ENCODE measurements at regions not wholly inside any gene's neighbourhood (a gene's known extent, or its start where the extent isn't known, plus 50 kb on each side); places are given as distances from the start of the nearest gene placed in this dataset.

DNA sequence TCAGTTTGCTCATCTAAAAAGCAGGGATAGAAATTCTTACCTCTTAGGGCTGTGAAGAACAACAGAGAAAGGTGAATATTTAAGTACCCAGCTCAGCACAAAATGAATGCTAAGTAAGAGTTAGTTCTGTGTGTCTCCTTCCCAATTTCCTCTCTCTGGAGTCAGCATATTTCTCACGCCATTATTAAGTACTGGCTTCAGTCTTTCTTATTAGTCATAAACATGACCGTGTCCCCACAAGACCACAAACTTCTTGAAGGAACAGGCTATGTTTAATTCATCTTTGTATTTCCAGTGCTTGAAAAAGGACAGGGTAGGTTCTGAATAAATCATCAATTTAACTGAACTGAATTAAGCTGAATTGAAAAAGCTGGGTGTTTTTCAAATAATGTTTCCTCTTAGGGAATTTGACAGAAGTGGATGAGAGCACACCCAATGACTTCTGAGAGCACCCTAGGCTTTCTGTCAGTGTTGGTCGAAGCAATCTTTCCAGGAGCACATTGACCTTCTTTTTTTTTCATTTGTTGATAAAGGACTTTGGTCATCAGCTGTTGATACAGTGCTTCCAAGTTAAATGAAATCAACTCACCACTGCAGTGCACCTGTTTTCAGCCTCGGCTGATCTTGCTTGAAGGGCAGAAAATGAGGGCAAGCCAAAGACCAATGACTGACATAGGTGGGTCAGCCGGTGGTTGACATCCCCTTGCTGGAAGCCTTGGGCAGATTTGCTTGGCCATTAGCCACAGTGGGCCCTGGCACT lies 324.6 kb downstream of the MFSD1 start:
- TF ChIP-seq ZNF133 (tag by site-specific recombination; IDR thresholded peaks at IDR 0.05) (no peak), ZNF664 (tag by site-specific recombination; IDR thresholded peaks at IDR 0.05) (no peak), ZNF791 (tag by site-specific recombination; IDR thresholded peaks at IDR 0.05) (no peak), OVOL3 (tag by site-specific recombination; IDR thresholded peaks at IDR 0.05) (no peak), PRDM1 (tag by site-specific recombination; IDR thresholded peaks at IDR 0.05) (no peak)
- TF ChIP-seq, protein P1, sequence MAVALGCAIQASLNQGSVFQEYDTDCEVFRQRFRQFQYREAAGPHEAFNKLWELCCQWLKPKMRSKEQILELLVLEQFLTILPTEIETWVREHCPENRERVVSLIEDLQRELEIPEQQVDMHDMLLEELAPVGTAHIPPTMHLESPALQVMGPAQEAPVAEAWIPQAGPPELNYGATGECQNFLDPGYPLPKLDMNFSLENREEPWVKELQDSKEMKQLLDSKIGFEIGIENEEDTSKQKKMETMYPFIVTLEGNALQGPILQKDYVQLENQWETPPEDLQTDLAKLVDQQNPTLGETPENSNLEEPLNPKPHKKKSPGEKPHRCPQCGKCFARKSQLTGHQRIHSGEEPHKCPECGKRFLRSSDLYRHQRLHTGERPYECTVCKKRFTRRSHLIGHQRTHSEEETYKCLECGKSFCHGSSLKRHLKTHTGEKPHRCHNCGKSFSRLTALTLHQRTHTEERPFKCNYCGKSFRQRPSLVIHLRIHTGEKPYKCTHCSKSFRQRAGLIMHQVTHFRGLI (tag by site-specific recombination; IDR thresholded peaks at IDR 0.05) = no peak
- no peaks in the 10 kb centered on the region for H3K9me3 ChIP-seq (ENCODE audit: control insufficient read depth, insufficient read depth, low read depth, low read length)
- POLR2A ChIA-PET = no interaction called here
- CTCF ChIA-PET = interaction anchor here (0.6 to 0.7 kb wide), 2 partner anchors 11 to 126 kb away, joined by 3 read pairs; no protein-coding TSS in a partner anchor
- no peak overlapping the region for H3K27ac ChIP-seq (ENCODE audit: extremely low read depth, low read depth, low read length)
- H3K4me1 ChIP-seq (ENCODE audit: control insufficient read depth, insufficient read depth, low read length) = no peaks in the 10 kb centered on the region
- no peaks in the 10 kb centered on the region for H3K36me3 ChIP-seq (ENCODE audit: control insufficient read depth in 2 of 2, insufficient read depth in 1 of 2, low read length in 2 of 2)
- H3K4me3 ChIP-seq (ENCODE audit: low read depth, low read length) = no peak overlapping the region

DNA sequence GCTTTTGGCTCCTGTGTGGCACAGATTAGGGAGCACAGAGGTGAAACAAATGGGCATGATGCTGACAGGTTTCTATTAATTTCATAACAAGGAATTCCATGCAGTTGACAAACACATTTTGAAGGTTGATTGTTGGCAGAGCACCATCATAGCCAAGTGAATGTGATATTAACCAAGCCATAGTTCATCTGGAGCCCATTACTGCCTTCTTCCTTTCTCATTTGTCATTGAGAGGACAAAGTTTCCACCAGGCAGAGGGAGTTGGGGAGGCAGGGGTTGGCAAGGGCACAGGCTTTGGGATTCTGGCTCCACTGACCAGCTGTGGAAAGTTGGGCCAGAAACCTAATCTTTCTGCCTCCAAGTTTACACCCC lies 325.2 kb downstream of the MFSD1 start:
- Histone ChIP-seq H3K9me3 (ENCODE audit: control insufficient read depth, insufficient read depth, low read depth, low read length) (no peaks in the 10 kb centered on the region), H3K4me3 (ENCODE audit: low read depth, low read length) (no peak overlapping the region), H3K27ac (ENCODE audit: extremely low read depth, low read depth, low read length) (no peak overlapping the region), H3K36me3 (ENCODE audit: control insufficient read depth in 2 of 2, insufficient read depth in 1 of 2, low read length in 2 of 2) (no peaks in the 10 kb centered on the region), H3K4me1 (ENCODE audit: control insufficient read depth, insufficient read depth, low read length) (no peaks in the 10 kb centered on the region)
- ChIA-PET CTCF (no interaction called here), POLR2A (no interaction called here)
- no peak for TF ChIP-seq ZNF404 (tag by site-specific recombination; IDR thresholded peaks at IDR 0.05)
- TF ChIP-seq ZNF629 (tag by site-specific recombination; IDR thresholded peaks at IDR 0.05) = no peak
- TF ChIP-seq GLIS2 (tag by site-specific recombination; IDR thresholded peaks at IDR 0.05) = no peak
- no peak for TF ChIP-seq KLF1 (tag by site-specific recombination; IDR thresholded peaks at IDR 0.05)
- no peak for TF ChIP-seq IKZF3 (tag by site-specific recombination; IDR thresholded peaks at IDR 0.05)
- TF ChIP-seq, protein P1 (tag by site-specific recombination; IDR thresholded peaks at IDR 0.05) = no peak
- no peak for TF ChIP-seq ZXDB (tag by site-specific recombination; IDR thresholded peaks at IDR 0.05)
- TF ChIP-seq, protein P2, sequence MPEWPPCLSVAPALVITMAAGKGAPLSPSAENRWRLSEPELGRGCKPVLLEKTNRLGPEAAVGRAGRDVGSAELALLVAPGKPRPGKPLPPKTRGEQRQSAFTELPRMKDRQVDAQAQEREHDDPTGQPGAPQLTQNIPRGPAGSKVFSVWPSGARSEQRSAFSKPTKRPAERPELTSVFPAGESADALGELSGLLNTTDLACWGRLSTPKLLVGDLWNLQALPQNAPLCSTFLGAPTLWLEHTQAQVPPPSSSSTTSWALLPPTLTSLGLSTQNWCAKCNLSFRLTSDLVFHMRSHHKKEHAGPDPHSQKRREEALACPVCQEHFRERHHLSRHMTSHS (tag by site-specific recombination; IDR thresholded peaks at IDR 0.05) = no peak
- TF ChIP-seq, protein P3, sequence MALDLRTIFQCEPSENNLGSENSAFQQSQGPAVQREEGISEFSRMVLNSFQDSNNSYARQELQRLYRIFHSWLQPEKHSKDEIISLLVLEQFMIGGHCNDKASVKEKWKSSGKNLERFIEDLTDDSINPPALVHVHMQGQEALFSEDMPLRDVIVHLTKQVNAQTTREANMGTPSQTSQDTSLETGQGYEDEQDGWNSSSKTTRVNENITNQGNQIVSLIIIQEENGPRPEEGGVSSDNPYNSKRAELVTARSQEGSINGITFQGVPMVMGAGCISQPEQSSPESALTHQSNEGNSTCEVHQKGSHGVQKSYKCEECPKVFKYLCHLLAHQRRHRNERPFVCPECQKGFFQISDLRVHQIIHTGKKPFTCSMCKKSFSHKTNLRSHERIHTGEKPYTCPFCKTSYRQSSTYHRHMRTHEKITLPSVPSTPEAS (tag by site-specific recombination; IDR thresholded peaks at IDR 0.05) = no peak
- no peak for TF ChIP-seq KLF8 (tag by site-specific recombination; IDR thresholded peaks at IDR 0.05)

DNA sequence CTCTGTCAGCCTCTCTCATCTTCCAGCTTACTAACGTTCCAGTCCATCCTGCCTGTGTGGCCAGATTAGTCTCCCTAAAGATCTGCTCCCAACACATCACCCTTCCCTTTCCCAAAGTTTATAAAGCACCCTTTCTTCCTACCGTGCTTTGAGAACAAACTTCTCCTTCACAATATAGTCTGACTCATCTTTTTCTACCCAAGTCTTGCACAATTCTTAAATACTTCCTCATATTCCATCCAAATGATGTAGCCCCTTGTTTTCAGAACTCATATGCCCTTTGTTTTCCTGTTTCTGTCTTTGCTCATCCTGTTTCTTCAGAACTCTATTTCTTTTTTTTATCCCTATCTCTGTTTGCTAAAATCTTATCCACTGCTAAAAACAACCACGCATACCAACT lies 326.8 kb downstream of the MFSD1 start:
- no peaks in the 10 kb centered on the region for H3K36me3 ChIP-seq (ENCODE audit: control insufficient read depth in 2 of 2, insufficient read depth in 1 of 2, low read length in 2 of 2)
- POLR2A ChIA-PET = no interaction called here
- no peaks in the 10 kb centered on the region for H3K9me3 ChIP-seq (ENCODE audit: control insufficient read depth, insufficient read depth, low read depth, low read length)
- CTCF ChIA-PET = interaction anchor here (0.9 to 1.6 kb wide), 2 partner anchors 208 to 281 kb away, joined by 3 read pairs; no protein-coding TSS in a partner anchor
- H3K27ac ChIP-seq (ENCODE audit: extremely low read depth, low read depth, low read length) = no peak overlapping the region
- no peaks in the 10 kb centered on the region for H3K4me1 ChIP-seq (ENCODE audit: control insufficient read depth, insufficient read depth, low read length)
- H3K4me3 ChIP-seq (ENCODE audit: low read depth, low read length) = no peak overlapping the region
- TF ChIP-seq ZNF843 (tag by site-specific recombination; IDR thresholded peaks at IDR 0.05) (no peak), ZNF391 (tag by site-specific recombination; IDR thresholded peaks at IDR 0.05; ENCODE audit: borderline replicate concordance, low read depth) (no peak), ZNF837 (tag by site-specific recombination; IDR thresholded peaks at IDR 0.05) (no peak), ZSCAN30 (tag by site-specific recombination; IDR thresholded peaks at IDR 0.05) (no peak), ZNF510 (tag by site-specific recombination; IDR thresholded peaks at IDR 0.05; ENCODE audit: insufficient replicate concordance) (no peak), BCL11B (tag by site-specific recombination; IDR thresholded peaks at IDR 0.05; ENCODE audit: low read depth) (no peak), ZNF155 (tag by site-specific recombination; IDR thresholded peaks at IDR 0.05) (no peak), ZNF24 (tag by site-specific recombination; IDR thresholded peaks at IDR 0.05) (no peak), SCRT1 (tag by site-specific recombination; IDR thresholded peaks at IDR 0.05; ENCODE audit: borderline replicate concordance) (no peak), ZNF548 (tag by site-specific recombination; IDR thresholded peaks at IDR 0.05) (no peak), ZNF571 (tag by site-specific recombination; IDR thresholded peaks at IDR 0.05) (no peak)
- TF ChIP-seq, protein P4, sequence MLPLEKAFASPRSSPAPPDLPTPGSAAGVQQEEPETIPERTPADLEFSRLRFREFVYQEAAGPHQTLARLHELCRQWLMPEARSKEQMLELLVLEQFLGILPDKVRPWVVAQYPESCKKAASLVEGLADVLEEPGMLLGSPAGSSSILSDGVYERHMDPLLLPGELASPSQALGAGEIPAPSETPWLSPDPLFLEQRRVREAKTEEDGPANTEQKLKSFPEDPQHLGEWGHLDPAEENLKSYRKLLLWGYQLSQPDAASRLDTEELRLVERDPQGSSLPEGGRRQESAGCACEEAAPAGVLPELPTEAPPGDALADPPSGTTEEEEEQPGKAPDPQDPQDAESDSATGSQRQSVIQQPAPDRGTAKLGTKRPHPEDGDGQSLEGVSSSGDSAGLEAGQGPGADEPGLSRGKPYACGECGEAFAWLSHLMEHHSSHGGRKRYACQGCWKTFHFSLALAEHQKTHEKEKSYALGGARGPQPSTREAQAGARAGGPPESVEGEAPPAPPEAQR (tag by site-specific recombination; IDR thresholded peaks at IDR 0.05) = no peak

Measured in HEK293 (cell line).